Mucosa of descending colon (tissue), 3 donors: ENCODE measurements at regions not wholly inside any gene's neighbourhood (a gene's known extent, or its start where the extent isn't known, plus 50 kb on each side); places are given as distances from the start of the nearest gene placed in this dataset.
A peak's percentile ranks its signal among the peaks of the same experiment; 100 is the strongest.

Source experiments
- ATAC-seq: fragments of 200-7000 bp; cut with Tn5 transposase; one replicate; pipeline ENCODE4 v1.9.1; 2020; ENCODE audit warnings: mild to moderate bottlenecking, moderate library complexity
- DNase-seq, 3 donors: peaks; one replicate each; pipeline ENCODE4 v3.0.0-alpha.2; 2020
- H3K36me3 ChIP-seq: fragments of 200-600 bp; one replicate; pipeline ENCODE4 v1.8.0; 2021; ENCODE audit warnings: low read depth, mild to moderate bottlenecking
- H3K4me1 ChIP-seq: fragments of 200-600 bp; one replicate; pipeline ENCODE4 v1.8.0; 2021; ENCODE audit warnings: low read depth, mild to moderate bottlenecking
- H3K4me3 ChIP-seq: fragments of 200-600 bp; one replicate; pipeline ENCODE4 v1.8.0; 2021; ENCODE audit warnings: mild to moderate bottlenecking
- H3K9me3 ChIP-seq: fragments of 200-600 bp; one replicate; pipeline ENCODE4 v1.8.0; 2021; ENCODE audit warnings: mild to moderate bottlenecking
- intact Hi-C, 2 donors: fragments of 100-400 bp; cut with DNase I in 1 of 2; cut with micrococcal nuclease in 1 of 2; formaldehyde crosslinking; loops; one replicate each; pipeline versions ENCODE4 v1.11.0 to v1.11.1; 2022; cut with DNase I, micrococcal nuclease
- TF ChIP-seq, protein P1 (sequence below): fragments of 200-600 bp; IDR thresholded peaks from one replicate; pipeline ENCODE4 v1.8.0; 2022; ENCODE audit warnings: antibody characterized with exemption, mild to moderate bottlenecking
- donor health status: DM: no; HTN: no; CAD: no; lungs with moderate emphysema.
- donor health status: DM: no; HTN: no; CAD: no.
- donor health status: DM: no; HTN: yes; CAD: no.

- Histone ChIP-seq H3K4me3 (no peak overlapping the region), H3K9me3 (no peaks in the 10 kb centered on the region), H3K4me1 (peaks cover 16% of the 10 kb centered on the region), H3K36me3 (no peaks in the 10 kb centered on the region)
- DNase-seq (peak; percentile 75 to 81 (median 79)), ATAC-seq (peak; percentile 93)
- intact Hi-C loops = loop anchor here in 1 of 2 donors (5.0 kb wide), 1 partner anchor 204 kb away; no protein-coding TSS in a partner anchor
- TF ChIP-seq, protein P1, sequence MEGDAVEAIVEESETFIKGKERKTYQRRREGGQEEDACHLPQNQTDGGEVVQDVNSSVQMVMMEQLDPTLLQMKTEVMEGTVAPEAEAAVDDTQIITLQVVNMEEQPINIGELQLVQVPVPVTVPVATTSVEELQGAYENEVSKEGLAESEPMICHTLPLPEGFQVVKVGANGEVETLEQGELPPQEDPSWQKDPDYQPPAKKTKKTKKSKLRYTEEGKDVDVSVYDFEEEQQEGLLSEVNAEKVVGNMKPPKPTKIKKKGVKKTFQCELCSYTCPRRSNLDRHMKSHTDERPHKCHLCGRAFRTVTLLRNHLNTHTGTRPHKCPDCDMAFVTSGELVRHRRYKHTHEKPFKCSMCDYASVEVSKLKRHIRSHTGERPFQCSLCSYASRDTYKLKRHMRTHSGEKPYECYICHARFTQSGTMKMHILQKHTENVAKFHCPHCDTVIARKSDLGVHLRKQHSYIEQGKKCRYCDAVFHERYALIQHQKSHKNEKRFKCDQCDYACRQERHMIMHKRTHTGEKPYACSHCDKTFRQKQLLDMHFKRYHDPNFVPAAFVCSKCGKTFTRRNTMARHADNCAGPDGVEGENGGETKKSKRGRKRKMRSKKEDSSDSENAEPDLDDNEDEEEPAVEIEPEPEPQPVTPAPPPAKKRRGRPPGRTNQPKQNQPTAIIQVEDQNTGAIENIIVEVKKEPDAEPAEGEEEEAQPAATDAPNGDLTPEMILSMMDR = no peak
These were observed 208.0 kb downstream of the SPRY2 start for GRCh38 chr13:80132741-80133601.

GRCh38 chr13:80131204-80131603, 209.7 kb downstream of the SPRY2 start:
- H3K36me3 ChIP-seq = no peaks in the 10 kb centered on the region
- intact Hi-C loops = loop anchor here in 1 of 2 donors (5.0 kb wide), 1 partner anchor 206 kb away; no protein-coding TSS in a partner anchor
- no peak overlapping the region for H3K4me3 ChIP-seq
- DNase-seq = peak; percentile 81 to 87 (median 85)
- TF ChIP-seq, protein P1 = no peak
- no peaks in the 10 kb centered on the region for H3K9me3 ChIP-seq
- peak; percentile 61 for ATAC-seq
- H3K4me1 ChIP-seq = peaks cover 16% of the 10 kb centered on the region

- intact Hi-C loops = no loop called here
- TF ChIP-seq, protein P1 = no peak
- peaks cover 6% of the 10 kb centered on the region for H3K4me1 ChIP-seq
- no peaks in the 10 kb centered on the region for H3K36me3 ChIP-seq
- H3K9me3 ChIP-seq = no peaks in the 10 kb centered on the region
- no peak overlapping the region for H3K4me3 ChIP-seq
- ATAC-seq = no peak
- no peak for DNase-seq
These were observed 214.4 kb downstream of the SPRY2 start for GRCh38 chr13:80126389-80127068.

- Histone ChIP-seq H3K9me3 (no peaks in the 10 kb centered on the region), H3K4me1 (no peaks in the 10 kb centered on the region), H3K4me3 (no peak overlapping the region), H3K36me3 (no peaks in the 10 kb centered on the region)
- ATAC-seq (peak; percentile 57), DNase-seq (no peak)
- TF ChIP-seq, protein P1 = no peak
- intact Hi-C loops = no loop called here
These were observed 217.0 kb downstream of the SPRY2 start for GRCh38 chr13:80123945-80124344.

DNA sequence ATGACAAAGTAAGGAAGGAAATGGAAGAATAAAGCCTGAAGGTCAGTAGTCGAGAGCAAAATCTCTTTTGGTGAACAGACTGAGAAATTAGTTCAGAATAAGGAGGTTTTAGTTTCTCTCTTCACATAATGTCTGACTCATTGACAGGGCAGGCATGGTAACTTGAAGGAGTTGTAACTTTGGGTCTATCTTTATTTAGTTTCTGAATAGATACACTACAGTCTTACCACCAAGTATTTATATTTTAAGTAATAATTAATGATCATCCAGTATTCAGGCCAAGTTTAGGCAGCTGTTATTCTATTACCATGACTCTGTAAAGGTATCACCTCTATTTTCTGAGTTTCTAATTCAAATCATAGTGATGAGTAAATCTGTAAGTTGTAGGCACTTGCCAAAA, 219.9 kb downstream of the SPRY2 start:
- DNase-seq (no peak), ATAC-seq (no peak)
- Histone ChIP-seq H3K36me3 (no peaks in the 10 kb centered on the region), H3K9me3 (no peaks in the 10 kb centered on the region), H3K4me1 (no peaks in the 10 kb centered on the region), H3K4me3 (no peak overlapping the region)
- TF ChIP-seq, protein P1 = no peak
- intact Hi-C loops = no loop called here
